Thoracic aorta (tissue), 2 donors: ENCODE measurements at regions not wholly inside any gene's neighbourhood (a gene's known extent, or its start where the extent isn't known, plus 50 kb on each side); places are given as distances from the start of the nearest gene placed in this dataset.

Experiments used
- ATAC-seq: fragments of 150-250 bp; one replicate; pipeline ENCODE4 v1.8.0; 2017; ENCODE audit warnings: low read depth; ENCODE audit not compliant: insufficient number of reproducible peaks, low FRiP score
- DNase-seq: peaks from one replicate; pipeline ENCODE4 v3.0.0-alpha.2; 2020; ENCODE audit warnings: low spot score
- H3K27ac ChIP-seq, 2 donors: fragments of 200-600 bp; sonication (generic); 1 replicate in 1 of 2; 2 replicates in 1 of 2; pipeline ENCODE4 v1.5.1; 2016; ENCODE audit warnings: mild to moderate bottlenecking in 2 of 2, moderate library complexity in 2 of 2
- H3K27me3 ChIP-seq: fragments of 200-600 bp; sonication (generic); replicated peaks from 2 replicates; pipeline ENCODE4 v1.6.0; 2016; ENCODE audit warnings: mild to moderate bottlenecking; ENCODE audit not compliant: insufficient read depth
- H3K36me3 ChIP-seq: fragments of 200-600 bp; sonication (generic); one replicate; pipeline ENCODE4 v1.5.1; 2016
- H3K4me1 ChIP-seq, 2 donors: fragments of 200-600 bp; sonication (generic); 1 replicate in 1 of 2; 2 replicates in 1 of 2; pipeline versions ENCODE4 v1.5.1 to v1.6.0; 2016; ENCODE audit warnings: low read depth in 2 of 2, mild to moderate bottlenecking in 1 of 2; ENCODE audit not compliant: control insufficient read depth in 1 of 2
- H3K4me3 ChIP-seq: fragments of 200-600 bp; sonication (generic); 2 replicates; pipeline ENCODE4 v1.5.1; 2016; ENCODE audit warnings: mild to moderate bottlenecking
- H3K9me3 ChIP-seq: fragments of 200-600 bp; sonication (generic); 2 replicates; pipeline ENCODE4 v1.5.1; 2016
- TF ChIP-seq, protein P1 (sequence below): fragments of 200-600 bp; sonication (generic); IDR thresholded peaks from one replicate; pipeline ENCODE4 v1.5.1; 2019; ENCODE audit warnings: antibody characterized with exemption

DNA sequence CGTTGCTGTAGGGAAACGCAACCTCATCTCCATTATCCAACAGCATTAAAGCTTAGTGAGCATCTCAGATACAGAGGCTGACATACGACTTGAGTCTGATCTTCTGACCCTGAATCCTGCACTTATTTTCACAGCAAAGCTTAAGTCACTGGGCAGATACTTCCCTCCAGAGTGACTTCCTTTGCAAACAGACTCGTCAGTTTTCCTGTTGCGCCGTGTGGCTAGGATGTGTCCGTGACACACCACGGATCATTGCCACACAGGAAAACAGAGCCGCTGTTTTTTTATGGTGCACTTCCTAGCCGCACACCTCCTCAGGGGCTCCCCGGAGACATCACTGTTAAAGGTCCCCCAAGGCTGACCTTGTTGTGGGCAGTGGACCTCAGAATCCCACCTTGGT lies 94.9 kb upstream of the MKI67 start:
- Histone ChIP-seq H3K27ac (no peak overlapping the region), H3K4me1 (no peaks in the 10 kb centered on the region), H3K36me3 (no peaks in the 10 kb centered on the region), H3K4me3 (no peak overlapping the region), H3K9me3 (no peaks in the 10 kb centered on the region), H3K27me3 (no peaks in the 10 kb centered on the region)
- no peak for DNase-seq
- TF ChIP-seq, protein P1, sequence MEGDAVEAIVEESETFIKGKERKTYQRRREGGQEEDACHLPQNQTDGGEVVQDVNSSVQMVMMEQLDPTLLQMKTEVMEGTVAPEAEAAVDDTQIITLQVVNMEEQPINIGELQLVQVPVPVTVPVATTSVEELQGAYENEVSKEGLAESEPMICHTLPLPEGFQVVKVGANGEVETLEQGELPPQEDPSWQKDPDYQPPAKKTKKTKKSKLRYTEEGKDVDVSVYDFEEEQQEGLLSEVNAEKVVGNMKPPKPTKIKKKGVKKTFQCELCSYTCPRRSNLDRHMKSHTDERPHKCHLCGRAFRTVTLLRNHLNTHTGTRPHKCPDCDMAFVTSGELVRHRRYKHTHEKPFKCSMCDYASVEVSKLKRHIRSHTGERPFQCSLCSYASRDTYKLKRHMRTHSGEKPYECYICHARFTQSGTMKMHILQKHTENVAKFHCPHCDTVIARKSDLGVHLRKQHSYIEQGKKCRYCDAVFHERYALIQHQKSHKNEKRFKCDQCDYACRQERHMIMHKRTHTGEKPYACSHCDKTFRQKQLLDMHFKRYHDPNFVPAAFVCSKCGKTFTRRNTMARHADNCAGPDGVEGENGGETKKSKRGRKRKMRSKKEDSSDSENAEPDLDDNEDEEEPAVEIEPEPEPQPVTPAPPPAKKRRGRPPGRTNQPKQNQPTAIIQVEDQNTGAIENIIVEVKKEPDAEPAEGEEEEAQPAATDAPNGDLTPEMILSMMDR = no peak
- no peak for ATAC-seq

DNA sequence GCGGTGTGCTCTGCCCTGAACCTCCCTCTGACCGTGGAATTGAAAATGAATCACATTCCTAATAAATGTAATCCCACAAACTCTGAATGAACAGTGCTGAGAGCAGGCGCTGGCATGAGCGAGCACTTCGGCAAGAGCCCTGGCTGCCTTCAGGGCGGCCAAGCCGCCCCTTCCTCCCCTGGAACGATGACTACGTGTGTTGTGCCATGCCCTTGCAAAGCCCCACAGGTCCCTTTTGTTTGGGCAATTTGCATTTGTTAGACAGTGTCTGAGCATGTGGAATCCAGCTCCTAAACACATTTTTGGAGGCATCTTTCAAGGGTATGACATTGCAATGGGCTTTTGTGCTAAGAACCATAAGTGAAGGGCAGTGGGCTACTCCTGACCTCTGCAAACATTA lies 95.6 kb upstream of the MKI67 start:
- ATAC-seq = no peak
- Histone ChIP-seq H3K4me3 (no peak overlapping the region), H3K9me3 (no peaks in the 10 kb centered on the region), H3K27ac (no peak overlapping the region), H3K4me1 (no peaks in the 10 kb centered on the region), H3K27me3 (no peaks in the 10 kb centered on the region), H3K36me3 (no peaks in the 10 kb centered on the region)
- no peak for DNase-seq
- TF ChIP-seq, protein P1 = no peak

DNA sequence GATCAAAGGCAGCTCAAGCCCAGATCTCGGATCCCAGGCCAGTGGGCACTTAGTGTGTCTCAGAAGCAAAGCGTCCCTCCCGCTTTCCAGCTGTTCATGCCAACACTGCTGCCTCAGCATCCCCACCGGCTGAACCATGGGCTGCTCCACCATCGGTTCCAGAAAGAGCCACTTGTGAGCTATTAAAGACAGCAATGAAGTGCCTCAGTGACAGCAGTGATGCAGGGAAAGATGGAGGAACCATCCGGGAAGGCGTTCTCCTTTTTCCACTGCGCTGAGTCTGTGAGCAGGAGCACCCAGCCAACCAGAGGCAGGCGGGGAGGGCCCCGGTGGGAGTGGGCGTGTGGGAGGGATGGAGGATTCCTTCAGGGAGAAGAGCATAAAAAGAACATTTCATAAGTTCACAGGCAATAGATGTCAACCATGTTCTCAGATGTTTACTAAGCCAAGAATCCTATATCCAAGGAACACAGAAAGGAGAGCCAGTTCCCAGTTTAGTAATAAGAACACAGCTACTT lies 96.2 kb upstream of the MKI67 start:
- TF ChIP-seq, protein P1 = no peak
- DNase-seq (no peak), ATAC-seq (no peak)
- Histone ChIP-seq H3K27ac (no peak overlapping the region), H3K4me3 (no peak overlapping the region), H3K36me3 (no peaks in the 10 kb centered on the region), H3K9me3 (no peaks in the 10 kb centered on the region), H3K27me3 (no peaks in the 10 kb centered on the region), H3K4me1 (no peaks in the 10 kb centered on the region)

DNA sequence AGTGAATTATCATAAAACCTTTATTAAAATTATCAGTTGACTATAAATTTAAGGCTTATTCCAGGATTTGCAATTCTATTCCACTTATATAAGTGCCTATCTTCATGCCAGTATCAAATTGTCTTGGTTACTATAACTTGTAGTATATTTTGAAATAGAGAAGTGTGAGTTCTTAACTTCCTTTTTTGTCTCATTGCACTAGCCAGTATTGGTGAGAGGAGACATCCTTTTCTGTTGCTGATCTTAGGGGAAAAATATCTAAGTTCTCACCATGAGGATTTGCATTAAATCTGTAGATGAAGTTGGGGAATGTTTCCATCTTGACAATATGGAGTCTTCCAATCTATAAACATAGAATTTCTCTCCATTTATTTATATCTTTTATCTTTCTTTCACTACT lies 104.2 kb upstream of the MKI67 start:
- TF ChIP-seq, protein P1 = no peak
- H3K9me3 ChIP-seq = peaks cover 6% of the 10 kb centered on the region
- no peaks in the 10 kb centered on the region for H3K4me1 ChIP-seq
- no peak for DNase-seq
- H3K27ac ChIP-seq = no peak overlapping the region
- no peak for ATAC-seq
- H3K36me3 ChIP-seq = no peaks in the 10 kb centered on the region
- no peaks in the 10 kb centered on the region for H3K27me3 ChIP-seq
- no peak overlapping the region for H3K4me3 ChIP-seq

DNA sequence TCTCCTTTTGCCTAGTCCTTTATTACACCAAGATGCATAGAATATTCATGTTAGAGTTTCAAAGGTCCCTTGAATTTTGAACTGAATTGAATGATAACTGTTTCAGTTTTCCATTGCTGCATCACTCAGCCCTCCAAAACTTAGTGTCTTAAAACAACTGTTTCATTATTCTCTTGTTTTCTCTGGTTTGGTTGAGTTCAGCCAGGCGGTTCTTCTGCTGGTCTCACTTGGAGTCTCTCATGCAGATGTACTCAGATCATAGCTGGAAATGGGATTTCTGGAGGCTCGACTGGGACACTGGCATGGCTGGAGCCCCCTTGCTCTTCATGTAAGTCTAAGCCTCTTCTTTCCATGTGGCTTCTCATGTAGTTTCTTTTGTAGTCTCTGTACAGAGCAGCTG lies 107.2 kb upstream of the MKI67 start:
- DNase-seq (no peak), ATAC-seq (no peak)
- TF ChIP-seq, protein P1 = no peak
- Histone ChIP-seq H3K27ac (no peak overlapping the region), H3K4me1 (no peaks in the 10 kb centered on the region), H3K27me3 (no peaks in the 10 kb centered on the region), H3K36me3 (no peaks in the 10 kb centered on the region), H3K4me3 (no peak overlapping the region), H3K9me3 (peaks cover 6% of the 10 kb centered on the region)
